ENCODE measurements at regions not wholly inside any gene's neighbourhood (a gene's known extent, or its start where the extent isn't known, plus 50 kb on each side); places are given as distances from the start of the nearest gene placed in this dataset.
"Not testable (repeated sequence)": the region's sequence is repeated elsewhere in the genome, so short reads cannot be mapped to it uniquely, and the experiment has no call there.

DNA sequence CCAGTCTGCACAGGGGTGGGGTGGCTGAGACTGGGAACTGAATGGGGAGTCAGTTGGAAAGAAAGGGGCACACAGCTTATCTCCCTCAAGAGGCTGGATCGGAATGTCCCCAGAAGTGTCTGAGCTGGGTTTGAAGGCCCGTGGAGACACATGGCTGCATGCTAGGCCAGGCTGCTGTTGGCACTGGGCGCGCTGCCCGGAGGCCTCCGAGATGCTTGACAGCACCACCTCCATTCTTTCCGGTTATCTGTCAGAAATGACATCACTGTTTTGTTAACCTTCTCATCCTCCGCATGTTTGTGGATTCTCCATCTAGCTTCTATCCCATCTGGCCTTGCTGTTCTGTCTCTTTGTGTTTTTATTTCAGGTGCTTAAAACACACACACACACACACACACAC, 85.5 kb downstream of the APIP start:
- in situ Hi-C loops (cut with MboI; ENCODE audit: low pct_unique_long_range_greater_than_20kb, low sequenced_read_pairs) = no loop called here
- DNase-seq = no peak

DNA sequence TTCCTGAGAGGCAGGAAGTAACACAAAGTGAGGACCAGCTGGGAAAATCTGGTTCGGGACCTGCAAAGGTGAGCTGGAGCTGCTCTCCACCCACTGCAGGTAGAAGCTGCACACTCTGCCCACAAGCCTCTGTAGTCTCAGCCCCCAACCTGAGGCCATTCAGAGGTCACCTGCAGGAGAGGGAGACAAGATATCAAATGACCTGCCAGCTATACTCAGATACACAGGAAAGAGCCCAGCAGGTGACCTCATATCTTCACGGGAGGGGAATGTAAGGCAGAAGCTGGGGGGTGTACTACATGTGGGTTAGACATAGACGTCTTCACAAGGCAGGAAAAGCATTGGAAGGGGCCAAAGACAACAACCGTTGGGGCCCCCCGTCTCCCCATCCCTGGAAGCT, 86.1 kb downstream of the APIP start:
- in situ Hi-C loops (cut with MboI; ENCODE audit: low pct_unique_long_range_greater_than_20kb, low sequenced_read_pairs) = no loop called here
- DNase-seq = no peak

DNA sequence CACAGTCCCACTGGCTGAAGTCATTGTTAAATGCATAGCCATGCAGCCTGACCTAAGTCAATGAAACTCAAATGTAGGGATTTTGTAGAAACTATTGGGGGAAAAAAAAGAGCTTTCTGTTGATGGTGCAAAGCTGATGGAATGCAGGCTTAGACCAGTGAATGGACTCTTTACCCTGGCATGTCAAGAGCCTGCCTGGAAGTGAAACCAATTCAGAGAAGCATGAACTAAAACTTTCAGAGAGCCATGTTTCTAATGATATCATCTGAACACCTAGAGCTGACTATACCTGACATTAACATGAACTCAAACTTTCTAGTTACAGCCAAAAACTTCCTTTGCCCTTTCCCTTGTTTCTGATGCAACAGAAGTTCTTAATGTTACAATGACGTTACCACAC, 89.0 kb downstream of the APIP start:
- in situ Hi-C loops (cut with MboI; ENCODE audit: low pct_unique_long_range_greater_than_20kb, low sequenced_read_pairs) = no loop called here
- no peak for DNase-seq

DNA sequence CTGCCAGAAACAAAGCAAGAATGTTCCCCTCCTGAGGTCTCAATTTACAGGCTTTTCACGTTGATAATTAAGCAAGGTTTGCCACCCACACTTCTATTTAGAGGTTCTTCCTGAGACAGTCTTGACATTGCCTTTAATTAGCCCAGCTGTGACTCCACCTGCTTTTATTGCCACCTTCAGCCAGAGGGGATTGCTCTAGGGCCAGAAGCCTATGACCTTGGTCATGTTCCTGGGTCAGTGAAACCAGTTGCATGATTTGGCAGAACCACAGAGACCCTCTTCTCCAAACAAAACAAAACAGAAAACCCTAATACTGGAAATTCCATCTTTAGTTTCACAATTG, 89.8 kb downstream of the APIP start:
- in situ Hi-C loops (cut with MboI; ENCODE audit: low pct_unique_long_range_greater_than_20kb, low sequenced_read_pairs) = no loop called here
- no peak for DNase-seq

DNA sequence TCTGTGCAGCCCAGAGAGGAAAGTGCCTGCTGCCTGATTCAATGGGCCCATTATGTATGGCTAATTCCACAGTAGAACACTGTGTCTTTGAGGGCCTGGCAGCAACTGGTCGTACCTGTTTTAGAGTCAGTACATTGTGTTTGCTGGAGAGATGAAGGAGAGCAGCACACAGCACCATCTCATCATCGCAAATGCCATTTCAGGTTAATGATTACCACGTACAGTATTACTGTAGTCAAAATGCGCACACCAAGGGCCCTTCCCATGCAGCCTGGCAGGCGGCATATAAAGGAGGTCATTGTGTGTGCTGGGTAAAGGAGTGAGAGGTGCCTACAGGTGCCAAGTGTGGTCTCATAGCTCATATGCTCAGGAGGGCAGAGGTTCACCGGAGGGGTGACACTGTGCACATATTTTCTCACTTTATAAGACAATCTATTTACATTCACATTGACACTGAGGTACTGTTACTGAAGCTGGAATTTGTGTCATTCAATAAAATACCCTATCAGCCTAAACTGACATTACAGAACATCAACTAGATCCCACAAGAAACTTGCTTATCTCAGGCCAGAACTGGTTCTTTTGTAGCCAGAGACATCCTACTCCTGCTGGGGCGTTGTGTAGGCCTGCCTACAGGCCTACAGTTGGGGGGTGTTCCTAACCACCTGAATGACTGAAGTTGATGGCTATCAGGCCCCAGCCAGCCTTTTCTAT, 90.4 kb downstream of the APIP start:
- in situ Hi-C loops (cut with MboI; ENCODE audit: low pct_unique_long_range_greater_than_20kb, low sequenced_read_pairs) = no loop called here
- no peak for DNase-seq

DNA sequence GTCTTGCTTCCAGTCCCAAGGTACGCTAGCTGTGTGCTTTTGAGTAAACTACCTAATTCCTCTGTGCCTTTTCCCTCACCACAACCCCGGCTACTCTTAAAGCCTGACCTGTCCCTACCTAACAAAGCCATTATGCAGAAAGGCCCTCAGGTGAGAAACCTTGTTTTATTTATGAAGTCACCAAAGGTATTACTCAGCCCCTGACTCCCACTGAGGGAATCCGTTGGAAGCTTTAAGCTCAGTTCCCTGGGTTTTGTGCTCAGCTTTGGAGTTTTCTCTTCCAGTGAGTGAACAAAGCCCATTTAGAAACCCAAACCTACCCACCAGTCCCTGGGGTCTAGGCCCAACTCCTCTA, 90.9 kb downstream of the APIP start:
- in situ Hi-C loops (cut with MboI; ENCODE audit: low pct_unique_long_range_greater_than_20kb, low sequenced_read_pairs) = no loop called here
- DNase-seq = no peak

DNA sequence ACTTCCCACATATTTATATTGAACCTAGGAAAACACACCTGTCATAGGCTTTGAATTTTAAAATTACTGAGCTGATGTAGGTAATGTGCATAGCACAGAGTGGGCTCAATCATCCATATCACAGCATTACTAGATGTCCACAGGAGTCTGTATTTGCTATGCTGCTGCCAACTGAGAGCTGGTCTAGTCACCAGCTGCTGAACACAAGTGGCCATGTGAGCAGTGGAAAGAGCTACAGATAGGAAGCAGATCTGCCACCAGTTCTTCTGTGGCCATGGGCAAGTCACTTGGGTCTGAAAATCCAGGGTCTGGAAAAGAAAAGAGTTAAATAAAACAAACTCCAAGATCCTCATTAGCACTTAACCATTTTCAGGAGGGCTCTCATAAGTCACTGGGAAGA, 91.8 kb downstream of the APIP start:
- DNase-seq = no peak
- in situ Hi-C loops (cut with MboI; ENCODE audit: low pct_unique_long_range_greater_than_20kb, low sequenced_read_pairs) = no loop called here

DNA sequence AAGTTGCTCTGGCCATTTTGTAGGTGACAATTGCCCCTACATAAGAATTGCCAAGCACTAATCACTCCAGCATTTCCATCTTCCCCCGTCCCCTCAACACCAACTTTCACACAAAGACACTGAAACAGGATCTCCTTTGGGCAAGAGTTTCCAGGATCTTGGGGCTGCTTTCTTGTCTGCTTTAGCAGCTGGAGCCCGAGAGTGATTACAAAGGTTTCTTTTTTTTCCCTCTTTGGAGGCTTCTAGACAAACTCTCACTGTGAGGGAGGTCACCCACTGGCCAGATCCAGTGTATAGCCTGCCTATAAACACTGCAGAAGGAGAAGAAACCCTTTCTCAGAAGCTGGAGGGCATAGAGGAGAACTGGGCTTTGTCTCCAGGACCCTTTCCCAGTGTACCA, 92.5 kb downstream of the APIP start:
- DNase-seq = no peak
- in situ Hi-C loops (cut with MboI; ENCODE audit: low pct_unique_long_range_greater_than_20kb, low sequenced_read_pairs) = no loop called here

DNA sequence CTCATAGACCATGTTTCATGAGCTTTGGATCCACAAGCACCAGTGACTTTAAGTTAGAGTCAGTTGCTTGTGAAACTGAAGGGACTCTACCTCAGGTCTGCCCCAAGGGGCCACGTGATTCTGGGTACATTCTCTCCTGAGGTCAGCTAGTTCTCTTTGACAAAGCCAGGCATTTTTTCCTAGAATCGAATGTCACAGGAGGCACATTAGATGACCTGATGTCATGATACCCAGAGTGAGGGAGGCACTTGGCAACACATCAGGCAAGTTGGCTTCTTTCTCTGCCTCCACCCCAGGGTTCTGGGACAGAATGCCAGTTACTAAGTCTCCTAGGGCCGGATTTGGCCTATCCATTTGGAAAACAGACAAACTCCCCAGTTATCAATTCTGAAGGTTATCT, 93.0 kb downstream of the APIP start:
- in situ Hi-C loops (cut with MboI; ENCODE audit: low pct_unique_long_range_greater_than_20kb, low sequenced_read_pairs) = no loop called here
- no peak for DNase-seq

DNA sequence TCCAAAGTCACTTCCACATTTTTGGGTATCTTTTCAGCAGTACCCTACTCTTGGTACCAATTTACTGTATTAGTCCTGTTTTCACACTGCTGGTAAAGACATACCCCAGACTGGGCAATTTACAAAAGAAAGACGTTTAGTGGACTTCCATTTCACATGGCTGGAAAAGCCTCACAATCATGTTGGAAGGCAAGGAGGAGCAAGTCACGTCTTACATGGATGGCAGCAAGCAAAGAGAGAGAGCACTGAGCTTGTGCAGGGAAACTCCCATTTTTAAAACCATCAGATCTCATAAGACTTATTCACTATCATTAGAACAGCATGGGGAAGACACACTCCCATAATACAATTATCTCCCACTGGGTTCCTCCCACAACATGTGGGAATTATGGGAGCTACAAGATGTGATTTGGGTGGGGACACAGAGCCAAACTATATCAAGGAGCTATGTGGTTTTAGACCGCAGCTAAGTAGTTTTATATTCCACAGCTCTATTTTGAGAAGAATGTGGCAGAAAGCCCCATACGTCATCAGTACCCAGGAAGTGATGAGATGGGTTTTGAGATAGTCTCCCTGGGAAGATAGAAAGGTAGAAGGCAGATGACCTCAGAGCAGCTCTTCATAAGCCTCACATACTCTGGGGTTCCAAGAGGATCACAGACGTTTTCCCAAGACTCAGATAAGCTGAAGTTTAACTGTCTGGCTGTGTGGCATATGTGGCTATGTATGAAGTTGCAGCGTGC, 96.3 kb downstream of the APIP start:
- no peak for DNase-seq
- in situ Hi-C loops (cut with MboI; ENCODE audit: low pct_unique_long_range_greater_than_20kb, low sequenced_read_pairs) = no loop called here

DNA sequence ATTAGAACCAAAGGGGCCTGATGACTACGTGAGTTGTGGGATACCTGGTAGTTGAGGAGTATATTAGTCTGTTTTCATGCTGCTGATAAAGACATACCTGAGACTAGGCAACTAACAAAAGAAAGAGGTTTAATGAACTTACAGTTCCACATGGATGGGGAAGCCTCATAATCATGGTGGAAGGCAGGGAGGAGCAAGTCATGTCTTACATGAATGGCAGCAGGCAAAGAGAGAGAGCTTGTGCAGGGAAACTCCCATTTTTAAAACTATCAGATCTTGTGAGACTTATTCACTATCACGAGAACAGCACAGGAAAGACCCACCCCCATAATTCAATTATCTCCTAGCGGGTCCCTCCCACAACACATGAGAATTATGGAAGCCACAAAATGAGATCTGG, 98.4 kb downstream of the APIP start:
- in situ Hi-C loops (cut with MboI; ENCODE audit: low pct_unique_long_range_greater_than_20kb, low sequenced_read_pairs); DNase-seq: not testable (repeated sequence)

DNA sequence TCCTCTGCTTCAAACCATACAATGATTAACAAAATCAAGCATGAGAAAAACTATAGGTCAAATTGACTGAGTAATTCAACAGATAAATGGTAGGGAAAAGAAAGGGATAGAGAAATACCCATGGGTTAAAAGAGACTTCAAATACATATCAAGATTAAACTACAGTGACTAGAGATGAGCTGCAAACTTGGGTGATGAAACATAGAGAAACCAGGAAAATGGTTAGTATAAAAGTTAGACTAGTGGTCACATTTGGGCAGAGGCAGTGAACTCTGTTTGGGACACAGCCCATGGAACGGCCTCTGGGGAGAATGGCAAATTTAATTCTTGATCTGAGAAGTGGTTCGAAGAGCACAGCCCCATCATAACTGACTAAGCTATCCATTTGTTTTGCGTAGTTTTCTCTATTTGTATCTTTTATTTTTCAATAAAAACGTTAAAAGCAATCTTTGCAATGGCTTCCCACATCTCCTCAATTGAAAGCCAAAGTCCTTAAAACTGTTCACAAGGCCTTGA, 99.4 kb downstream of the APIP start:
- DNase-seq = no peak
- in situ Hi-C loops (cut with MboI; ENCODE audit: low pct_unique_long_range_greater_than_20kb, low sequenced_read_pairs) = no loop called here

DNA sequence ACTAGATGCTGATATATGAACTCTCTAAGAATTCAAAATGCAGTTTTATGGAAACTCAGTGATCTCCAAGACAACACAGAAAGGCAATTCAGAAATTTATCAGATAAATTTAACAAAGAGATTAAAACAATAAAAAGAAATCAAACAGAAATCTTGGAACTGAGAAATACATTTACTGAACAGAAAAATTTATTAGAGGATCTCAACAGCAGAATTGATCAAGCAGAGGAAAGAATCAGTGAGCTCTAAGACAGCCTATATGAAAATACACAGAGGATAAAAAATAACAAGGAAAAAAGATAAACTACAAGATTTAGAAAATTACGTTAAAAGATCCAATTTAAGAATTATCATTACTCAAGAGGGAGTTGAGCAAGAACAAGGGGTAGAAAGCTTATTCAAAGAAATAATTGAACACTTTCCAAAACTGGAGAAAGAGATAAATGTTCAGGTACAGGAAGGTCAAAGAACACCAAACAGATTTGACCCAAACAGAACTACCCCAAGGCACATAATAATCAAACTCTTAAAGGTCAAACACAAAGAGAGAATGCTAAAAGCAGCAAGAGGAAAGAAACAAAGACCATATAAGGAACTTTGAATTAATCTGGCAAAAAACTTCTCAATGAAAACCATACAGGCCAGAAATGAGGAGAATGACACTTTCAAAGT, 103.1 kb downstream of the APIP start:
- in situ Hi-C loops (cut with MboI; ENCODE audit: low pct_unique_long_range_greater_than_20kb, low sequenced_read_pairs) = no loop called here
- no peak for DNase-seq

DNA sequence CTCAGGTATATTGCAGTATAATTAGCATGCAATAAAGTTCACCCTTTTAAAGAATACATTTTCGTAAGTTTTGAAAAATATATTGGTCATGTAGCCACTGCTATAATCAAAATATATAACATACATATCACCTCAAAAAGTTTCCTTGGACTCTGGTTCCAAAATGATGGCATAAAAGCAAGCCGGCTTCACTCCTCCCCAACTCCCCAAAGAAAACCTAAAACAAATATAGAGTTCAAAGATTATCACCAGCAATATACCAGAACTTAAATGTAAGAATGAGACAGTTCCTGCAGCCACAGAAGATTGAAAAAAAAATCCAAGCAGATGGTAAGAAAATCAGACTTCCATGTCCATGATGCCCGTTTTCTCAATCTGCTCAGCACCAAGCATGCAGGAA, 104.3 kb downstream of the APIP start:
- in situ Hi-C loops (cut with MboI; ENCODE audit: low pct_unique_long_range_greater_than_20kb, low sequenced_read_pairs) = no loop called here
- DNase-seq = no peak

DNA sequence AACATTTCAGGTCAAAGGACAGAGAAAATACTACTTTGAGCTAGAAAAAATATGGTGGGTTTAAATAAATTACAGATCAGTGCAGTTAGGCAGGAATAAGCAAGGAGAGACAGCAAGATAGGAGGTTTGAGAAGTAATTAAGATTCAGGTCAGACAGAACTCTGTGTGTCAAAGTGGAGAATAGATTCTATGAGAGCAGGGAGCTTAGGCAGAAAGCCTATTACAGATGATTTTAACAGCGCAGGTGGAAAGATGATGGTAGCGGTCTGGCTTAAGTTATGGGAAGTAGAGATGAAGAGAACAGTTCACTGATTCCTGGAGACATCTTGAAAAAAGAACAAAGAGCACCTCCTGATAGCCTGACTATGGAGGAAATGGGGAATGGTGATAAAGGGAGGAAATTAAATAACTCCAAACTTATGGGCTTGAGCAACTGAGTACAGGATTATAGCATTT, 106.0 kb downstream of the APIP start:
- in situ Hi-C loops (cut with MboI; ENCODE audit: low pct_unique_long_range_greater_than_20kb, low sequenced_read_pairs) = no loop called here
- DNase-seq = no peak

DNA sequence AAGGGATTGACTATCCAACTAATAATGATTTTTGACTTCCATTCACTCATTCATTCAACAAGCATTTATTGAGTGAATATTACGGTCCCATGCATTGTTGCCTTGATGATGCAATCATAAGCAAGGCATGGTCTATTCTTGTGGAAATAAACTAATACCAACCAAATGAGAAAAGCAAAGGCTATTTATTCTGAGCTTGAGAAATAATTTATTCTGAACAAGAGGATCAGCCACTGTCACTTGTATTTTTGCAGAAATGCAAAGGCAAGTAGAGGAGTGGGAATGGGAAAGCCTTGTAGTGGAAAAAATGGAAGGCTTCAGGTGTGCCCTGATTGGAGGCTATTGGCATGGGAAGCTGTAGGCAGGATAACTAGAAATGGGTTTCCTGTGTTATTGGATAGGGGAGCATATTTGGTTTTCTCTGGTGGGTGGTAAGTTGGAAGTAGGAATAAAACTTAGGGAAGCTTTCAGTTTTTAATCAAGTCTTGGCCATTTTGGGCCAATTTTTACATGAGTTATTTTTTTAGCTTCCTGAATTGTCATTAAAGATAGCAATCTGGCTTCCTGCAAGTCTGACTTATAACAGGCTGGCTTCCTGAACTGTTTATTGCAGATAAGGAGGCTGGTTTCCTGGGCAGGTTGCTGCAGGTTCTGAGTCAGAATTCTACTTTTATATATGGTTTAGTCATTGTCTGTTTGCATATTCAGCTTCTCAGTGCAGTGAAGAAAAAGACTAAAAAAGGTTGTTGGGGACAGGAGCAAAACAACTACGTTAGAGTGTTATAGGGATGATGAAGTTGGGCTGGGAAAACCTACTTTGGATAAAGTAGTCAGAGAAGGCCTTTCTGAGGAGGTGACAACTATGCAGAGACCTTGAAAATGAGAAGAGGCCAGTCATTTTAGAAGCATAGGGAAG, 106.7 kb downstream of the APIP start:
- in situ Hi-C loops (cut with MboI; ENCODE audit: low pct_unique_long_range_greater_than_20kb, low sequenced_read_pairs) = no loop called here
- peak; percentile 90 for DNase-seq

DNA sequence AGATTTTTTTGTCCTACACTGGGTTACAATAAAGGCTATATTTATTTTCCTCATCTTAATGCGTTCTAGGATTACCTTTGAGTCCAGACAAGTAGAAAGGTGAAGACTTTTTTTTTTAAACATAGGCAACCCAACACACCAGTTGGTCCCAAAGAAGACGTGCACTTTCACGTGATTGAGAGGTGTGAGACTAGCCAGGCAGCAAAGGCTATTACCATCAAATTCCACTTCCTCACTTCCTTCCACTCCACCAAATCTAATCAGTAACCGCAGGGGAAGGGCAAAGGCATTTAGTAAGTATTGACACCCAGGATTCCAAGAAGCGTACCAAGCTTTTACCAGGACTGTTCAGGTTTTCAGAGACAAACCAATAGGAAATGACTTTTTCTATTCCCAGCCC, 109.3 kb downstream of the APIP start:
- in situ Hi-C loops (cut with MboI; ENCODE audit: low pct_unique_long_range_greater_than_20kb, low sequenced_read_pairs) = no loop called here
- peak; percentile 69 for DNase-seq

DNA sequence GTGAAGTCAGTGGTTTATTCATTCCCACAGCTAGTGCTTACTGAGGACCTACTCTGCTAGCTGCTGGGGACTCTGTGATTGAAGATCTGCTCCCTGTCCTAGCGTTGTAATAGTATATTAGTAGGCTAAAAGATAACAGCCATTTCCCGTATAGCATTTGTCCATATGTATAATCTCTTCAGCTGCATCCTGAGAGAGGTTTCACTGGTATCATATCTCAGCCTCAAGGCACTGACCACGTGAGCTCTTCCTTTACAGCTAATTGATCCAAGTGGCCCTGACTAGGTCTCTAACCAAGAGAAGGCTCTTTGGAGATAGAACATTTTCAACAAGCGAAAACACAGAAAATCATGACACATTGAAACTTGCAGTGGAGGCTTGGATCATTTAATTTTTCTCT, 110.2 kb downstream of the APIP start:
- in situ Hi-C loops (cut with MboI; ENCODE audit: low pct_unique_long_range_greater_than_20kb, low sequenced_read_pairs) = no loop called here

DNA sequence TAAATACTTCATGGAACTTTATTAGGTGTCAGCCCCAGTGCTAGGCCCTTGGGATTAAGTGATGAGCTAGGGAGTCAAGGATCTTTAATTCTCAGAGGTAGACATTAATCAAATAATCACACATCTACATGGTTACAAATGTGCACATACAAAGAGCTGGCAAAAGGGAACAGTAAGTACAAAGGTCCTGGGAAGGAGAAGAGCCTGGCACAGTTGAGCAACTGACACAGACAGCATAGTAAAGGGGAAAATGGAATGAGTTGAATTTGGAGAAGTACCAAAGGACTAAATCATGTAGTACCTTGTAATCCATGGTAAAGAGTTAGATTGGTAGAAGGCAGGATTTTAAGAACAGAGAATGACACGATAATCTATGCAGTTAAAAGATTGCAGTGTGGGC, 116.3 kb downstream of the APIP start:
- in situ Hi-C loops (cut with MboI; ENCODE audit: low pct_unique_long_range_greater_than_20kb, low sequenced_read_pairs) = loop anchor here (25.0 kb wide), 1 partner anchor 87 kb away; no protein-coding TSS in a partner anchor
- no peak for DNase-seq

More for the DNA sequence above, 110.2 kb downstream of the APIP start:
- peak; percentile 50 for DNase-seq
